ENCODE measurements at regions not wholly inside any gene's neighbourhood (a gene's known extent, or its start where the extent isn't known, plus 50 kb on each side); places are given as distances from the start of the nearest gene placed in this dataset.

- Mint-ChIP-seq H3K27me3 (ENCODE audit: low read depth in 3 of 3) (no peaks in the 10 kb centered on the region), H3K27ac (peak overlapping the region in 2 of 7 donors; percentile 21 to 26), H3K9me3 (peaks cover 3 to 13% (median 6%) of the 10 kb centered on the region in 7 donors), H3K4me1 (peaks cover 2% of the 10 kb centered on the region), H3K4me3 (no peak overlapping the region), H3K36me3 (no peaks in the 10 kb centered on the region)
- Histone ChIP-seq H3K9me3 (replicated peaks in 1 of 2; ENCODE audit: control insufficient read depth in 1 of 2, insufficient read depth in 1 of 2, low read length in 2 of 2) (peaks cover 3 to 8% of the 10 kb centered on the region in 2 donors), H4K20me1 (ENCODE audit: insufficient read depth, low read length) (no peaks in the 10 kb centered on the region), H3K79me2 (ENCODE audit: insufficient read depth, low read length) (no peaks in the 10 kb centered on the region), H3K27me3 (ENCODE audit: control insufficient read depth in 2 of 2, insufficient read depth in 2 of 2, low read length in 2 of 2) (no peaks in the 10 kb centered on the region), H3K36me3 (replicated peaks in 1 of 2; ENCODE audit: control insufficient read depth in 1 of 2, insufficient read depth in 2 of 2, low read length in 2 of 2) (no peaks in the 10 kb centered on the region), H2AFZ (ENCODE audit: insufficient read depth, low read depth, low read length, poor library complexity, severe bottlenecking) (no peak overlapping the region), H3K4me2 (replicated peaks; ENCODE audit: extremely low read depth, low read length, poor library complexity, severe bottlenecking) (no peak overlapping the region), H3K27ac (ENCODE audit: low read depth in 1 of 2, low read length in 2 of 2) (no peak overlapping the region), H3K4me3 (replicated peaks in 1 of 3; ENCODE audit: low read depth in 2 of 3, low read length in 3 of 3) (no peak overlapping the region), H3K9ac (ENCODE audit: insufficient read depth, low read length, poor library complexity, severe bottlenecking) (no peak overlapping the region), H3K4me1 (ENCODE audit: control insufficient read depth in 1 of 2, insufficient read depth in 2 of 2, low read length in 2 of 2) (no peaks in the 10 kb centered on the region)
- TF ChIP-seq, protein P1, sequence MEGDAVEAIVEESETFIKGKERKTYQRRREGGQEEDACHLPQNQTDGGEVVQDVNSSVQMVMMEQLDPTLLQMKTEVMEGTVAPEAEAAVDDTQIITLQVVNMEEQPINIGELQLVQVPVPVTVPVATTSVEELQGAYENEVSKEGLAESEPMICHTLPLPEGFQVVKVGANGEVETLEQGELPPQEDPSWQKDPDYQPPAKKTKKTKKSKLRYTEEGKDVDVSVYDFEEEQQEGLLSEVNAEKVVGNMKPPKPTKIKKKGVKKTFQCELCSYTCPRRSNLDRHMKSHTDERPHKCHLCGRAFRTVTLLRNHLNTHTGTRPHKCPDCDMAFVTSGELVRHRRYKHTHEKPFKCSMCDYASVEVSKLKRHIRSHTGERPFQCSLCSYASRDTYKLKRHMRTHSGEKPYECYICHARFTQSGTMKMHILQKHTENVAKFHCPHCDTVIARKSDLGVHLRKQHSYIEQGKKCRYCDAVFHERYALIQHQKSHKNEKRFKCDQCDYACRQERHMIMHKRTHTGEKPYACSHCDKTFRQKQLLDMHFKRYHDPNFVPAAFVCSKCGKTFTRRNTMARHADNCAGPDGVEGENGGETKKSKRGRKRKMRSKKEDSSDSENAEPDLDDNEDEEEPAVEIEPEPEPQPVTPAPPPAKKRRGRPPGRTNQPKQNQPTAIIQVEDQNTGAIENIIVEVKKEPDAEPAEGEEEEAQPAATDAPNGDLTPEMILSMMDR (IDR thresholded peaks at IDR 0.05), result no peak
- WGBS (ENCODE audit: insufficient coverage), result 88% methylated on average over 6 of the region's 6 CpGs
- no peak for DNase-seq
- intact Hi-C loops (cut with micrococcal nuclease), result loop anchor here in 1 of 2 donors (10.0 kb wide), 1 partner anchor 415 kb away; the partner anchor contains the start of gene NRIP1
Measured at GRCh38 chr21:15480160-15480559, 249.6 kb upstream of the USP25 start.

DNA sequence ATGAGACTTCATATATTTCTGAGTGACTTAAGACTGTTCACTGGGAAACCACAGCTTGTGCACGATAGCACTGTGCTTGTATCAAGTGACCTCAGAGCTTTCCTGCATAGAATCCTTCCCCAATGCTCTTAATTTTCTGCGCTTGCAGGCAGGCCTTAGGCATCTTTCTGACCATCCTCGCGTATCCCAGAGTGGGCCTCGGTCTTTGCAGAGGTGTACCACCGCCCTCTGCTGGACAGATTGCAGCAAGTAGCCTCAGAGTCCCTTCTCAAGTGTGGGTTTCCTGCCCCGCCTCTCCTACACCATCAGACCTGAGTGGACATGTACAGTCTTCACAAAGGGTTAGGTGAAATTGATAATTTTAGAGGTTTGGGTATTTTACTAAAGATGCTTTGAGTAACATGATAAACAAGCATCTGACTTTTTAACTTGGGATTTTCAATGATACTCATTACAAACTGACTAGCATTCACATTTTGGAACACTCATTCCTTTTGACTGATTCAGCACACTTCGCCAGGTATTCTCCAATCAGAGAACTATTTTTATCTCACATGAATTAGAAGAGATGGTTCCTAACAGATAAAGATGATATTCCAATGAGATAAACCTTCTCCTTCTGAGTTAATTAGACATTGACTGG lies 246.5 kb upstream of the USP25 start:
- Histone ChIP-seq H3K4me3 (replicated peaks in 1 of 3; ENCODE audit: low read depth in 2 of 3, low read length in 3 of 3) (no peak overlapping the region), H4K20me1 (ENCODE audit: insufficient read depth, low read length) (no peaks in the 10 kb centered on the region), H3K4me2 (replicated peaks; ENCODE audit: extremely low read depth, low read length, poor library complexity, severe bottlenecking) (no peak overlapping the region), H3K36me3 (replicated peaks in 1 of 2; ENCODE audit: control insufficient read depth in 1 of 2, insufficient read depth in 2 of 2, low read length in 2 of 2) (no peaks in the 10 kb centered on the region), H3K79me2 (ENCODE audit: insufficient read depth, low read length) (no peaks in the 10 kb centered on the region), H3K27me3 (ENCODE audit: control insufficient read depth in 2 of 2, insufficient read depth in 2 of 2, low read length in 2 of 2) (no peaks in the 10 kb centered on the region), H2AFZ (ENCODE audit: insufficient read depth, low read depth, low read length, poor library complexity, severe bottlenecking) (no peak overlapping the region), H3K9ac (ENCODE audit: insufficient read depth, low read length, poor library complexity, severe bottlenecking) (no peak overlapping the region), H3K4me1 (ENCODE audit: control insufficient read depth in 1 of 2, insufficient read depth in 2 of 2, low read length in 2 of 2) (no peaks in the 10 kb centered on the region), H3K9me3 (replicated peaks in 1 of 2; ENCODE audit: control insufficient read depth in 1 of 2, insufficient read depth in 1 of 2, low read length in 2 of 2) (no peaks in the 10 kb centered on the region), H3K27ac (ENCODE audit: low read depth in 1 of 2, low read length in 2 of 2) (no peak overlapping the region)
- peak; percentile 72 to 79 (median 76) for DNase-seq
- TF ChIP-seq, protein P1 (IDR thresholded peaks at IDR 0.05), result peak; percentile 94
- Mint-ChIP-seq H3K36me3 (no peaks in the 10 kb centered on the region), H3K27ac (no peak overlapping the region), H3K4me3 (no peak overlapping the region), H3K27me3 (ENCODE audit: low read depth in 3 of 3) (no peaks in the 10 kb centered on the region), H3K9me3 (no peaks in the 10 kb centered on the region), H3K4me1 (peaks cover 2% of the 10 kb centered on the region)
- 0% methylated on average over 5 of the region's 8 CpGs for WGBS (ENCODE audit: insufficient coverage)
- intact Hi-C loops (cut with micrococcal nuclease), result loop anchor here in 1 of 2 donors (10.0 kb wide), 1 partner anchor 418 kb away; the partner anchor contains the start of gene NRIP1

Data from CD14-positive monocyte (primary cell).